GM23248 (cell line): ENCODE measurements at regions not wholly inside any gene's neighbourhood (a gene's known extent, or its start where the extent isn't known, plus 50 kb on each side); places are given as distances from the start of the nearest gene placed in this dataset.

ENCODE experiments used
- DNase-seq: peaks from one replicate; pipeline ENCODE4 v3.0.0-alpha.2; 2015
- H2AFZ ChIP-seq: fragments of 200-600 bp; sonication (generic); 2 replicates; pipeline ENCODE4 v1.6.1; 2016; ENCODE audit warnings: antibody characterized with exemption
- H3F3A ChIP-seq: fragments of 200-600 bp; sonication (generic); 2 replicates; pipeline ENCODE4 v1.6.1; 2016; ENCODE audit warnings: mild to moderate bottlenecking, antibody characterized with exemption, mixed run types; ENCODE audit not compliant: insufficient read depth
- H3K27ac ChIP-seq: fragments of 200-600 bp; sonication (generic); 2 replicates; pipeline ENCODE4 v1.5.1; 2016; ENCODE audit warnings: mild to moderate bottlenecking
- H3K27me3 ChIP-seq: fragments of 200-600 bp; sonication (generic); replicated peaks from 2 replicates; pipeline ENCODE4 v1.6.1; 2016; ENCODE audit warnings: mild to moderate bottlenecking; ENCODE audit not compliant: insufficient read depth
- H3K36me3 ChIP-seq: fragments of 200-600 bp; sonication (generic); 2 replicates; pipeline ENCODE4 v1.6.1; 2016; ENCODE audit warnings: low read depth, mild to moderate bottlenecking
- H3K4me1 ChIP-seq: fragments of 200-600 bp; sonication (generic); 2 replicates; pipeline ENCODE4 v1.6.1; 2016; ENCODE audit warnings: mild to moderate bottlenecking; ENCODE audit not compliant: insufficient read depth
- H3K4me2 ChIP-seq: fragments of 200-600 bp; sonication (generic); one replicate; pipeline ENCODE4 v1.6.1; 2016; ENCODE audit warnings: mild to moderate bottlenecking; ENCODE audit not compliant: unreplicated experiment
- H3K4me3 ChIP-seq: fragments of 200-600 bp; sonication (generic); 2 replicates; pipeline ENCODE4 v1.5.1; 2016; ENCODE audit warnings: mild to moderate bottlenecking
- H3K79me2 ChIP-seq: fragments of 200-600 bp; sonication (generic); 2 replicates; pipeline ENCODE4 v1.6.1; 2016; ENCODE audit warnings: mild to moderate bottlenecking; ENCODE audit not compliant: insufficient read depth
- H3K9ac ChIP-seq: fragments of 200-600 bp; sonication (generic); 2 replicates; pipeline ENCODE4 v1.6.1; 2016; ENCODE audit warnings: mild to moderate bottlenecking
- H3K9me2 ChIP-seq: fragments of 200-600 bp; sonication (generic); 2 replicates; pipeline ENCODE4 v1.6.1; 2016; ENCODE audit warnings: mixed run types, mild to moderate bottlenecking, moderate library complexity; ENCODE audit not compliant: insufficient read depth
- H3K9me3 ChIP-seq: fragments of 200-600 bp; sonication (generic); one replicate; pipeline ENCODE4 v1.6.1; 2017; ENCODE audit warnings: low read depth
- H4K20me1 ChIP-seq: fragments of 200-600 bp; sonication (generic); 2 replicates; pipeline ENCODE4 v1.6.0; 2016; ENCODE audit not compliant: insufficient read depth
- EZH2 ChIP-seq: fragments of 200-600 bp; sonication (generic); IDR thresholded peaks from 2 replicates; pipeline ENCODE4 v1.6.1; 2018; ENCODE audit warnings: antibody characterized with exemption, mild to moderate bottlenecking; ENCODE audit not compliant: insufficient read depth, poor library complexity, severe bottlenecking
- EZH2phosphoT487 ChIP-seq: fragments of 200-600 bp; sonication (generic); IDR thresholded peaks from 2 replicates; pipeline ENCODE4 v1.6.1; 2018; ENCODE audit warnings: antibody characterized with exemption, moderate library complexity, mild to moderate bottlenecking, low read depth; ENCODE audit not compliant: insufficient read depth
- WGBS, 2 experiments: methylation state at CpG; one replicate each; pipeline ENCODE4 v1.1.6; 2015 to 2017; ENCODE audit warnings: low lambda C conversion rate in 2 of 2, low coverage in 1 of 2; ENCODE audit errors: missing lambda C conversion rate in 2 of 2; 5-methylcytosine and 5-hydroxymethylcytosine counted together
- in situ Hi-C: fragments of 300-500 bp; cut with MboI; formaldehyde crosslinking; loops from 2 replicates; pipeline ENCODE4 v1.15.0; 2020

DNA sequence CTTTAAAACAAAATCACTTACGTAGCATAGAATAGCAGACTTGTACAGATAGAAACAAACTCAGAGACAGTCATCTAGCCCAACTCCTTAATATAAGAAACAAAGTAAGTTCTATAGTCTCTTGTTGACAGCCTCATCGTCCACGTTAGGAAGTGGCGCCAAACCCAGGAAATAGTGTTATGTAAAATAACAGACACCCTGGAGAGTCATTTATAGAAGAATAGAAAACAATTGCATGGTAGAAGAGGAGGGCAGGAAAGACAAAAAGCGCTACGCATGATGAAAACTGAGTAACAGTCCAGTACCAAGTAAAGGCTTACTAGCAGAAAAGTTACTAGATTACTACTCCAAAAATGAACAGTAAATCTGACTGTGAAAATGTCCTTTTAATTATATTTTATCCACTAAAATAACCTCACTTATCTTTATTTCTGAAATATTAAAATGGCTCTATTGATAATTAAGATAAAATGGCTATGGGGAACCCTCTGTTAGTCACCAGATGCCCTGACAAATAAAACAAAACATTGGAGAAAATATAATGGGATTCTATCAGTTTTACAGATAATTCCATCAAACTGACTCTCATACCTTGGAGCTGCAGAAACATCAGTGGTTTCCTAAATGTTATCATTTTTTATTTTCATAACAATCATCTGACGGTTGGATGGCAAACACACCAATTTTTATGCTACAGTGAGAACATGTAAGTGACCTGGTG is 434.0 kb upstream of the C9orf72 start:
- Histone ChIP-seq H3K9me3 (no peaks in the 10 kb centered on the region), H3K79me2 (no peaks in the 10 kb centered on the region), H3K9ac (no peak overlapping the region), H3K9me2 (no peaks in the 10 kb centered on the region), H3K4me3 (no peak overlapping the region), H2AFZ (no peak overlapping the region), H3K4me1 (no peaks in the 10 kb centered on the region), H3F3A (no peaks in the 10 kb centered on the region), H3K36me3 (no peaks in the 10 kb centered on the region), H3K4me2 (no peak overlapping the region), H3K27ac (no peak overlapping the region), H3K27me3 (no peaks in the 10 kb centered on the region), H4K20me1 (no peaks in the 10 kb centered on the region)
- TF ChIP-seq EZH2 (no peak), EZH2phosphoT487 (no peak)
- 41 to 48% methylated on average over 7 of the region's 7 CpGs for WGBS, 2 experiments
- in situ Hi-C loops = no loop called here
- no peak for DNase-seq

DNA sequence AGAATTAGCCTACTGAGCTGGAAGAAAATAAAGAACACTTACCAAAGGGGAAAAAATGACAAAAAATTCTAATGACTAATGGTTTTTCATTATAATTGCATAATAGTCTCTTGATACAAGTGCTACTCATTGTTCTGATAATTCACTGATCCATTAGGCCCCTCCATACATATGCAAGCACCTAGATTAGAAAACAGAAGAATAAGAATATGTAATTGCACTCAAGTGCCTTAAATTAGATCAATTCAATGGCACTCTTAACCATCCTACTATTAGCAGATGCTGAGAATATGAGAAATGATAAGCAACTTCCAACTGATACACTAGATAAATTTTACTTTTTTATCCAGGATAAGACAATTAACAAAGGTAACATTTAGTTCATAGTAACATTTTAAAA is 440.9 kb upstream of the C9orf72 start:
- Histone ChIP-seq H3K27me3 (no peaks in the 10 kb centered on the region), H4K20me1 (no peaks in the 10 kb centered on the region), H3K4me2 (no peak overlapping the region), H3K27ac (no peak overlapping the region), H3K9me3 (no peaks in the 10 kb centered on the region), H3K9ac (no peak overlapping the region), H2AFZ (no peak overlapping the region), H3F3A (no peaks in the 10 kb centered on the region), H3K4me3 (no peak overlapping the region), H3K4me1 (no peaks in the 10 kb centered on the region), H3K9me2 (no peaks in the 10 kb centered on the region), H3K36me3 (no peaks in the 10 kb centered on the region), H3K79me2 (no peaks in the 10 kb centered on the region)
- no peak for DNase-seq
- in situ Hi-C loops = no loop called here
- TF ChIP-seq EZH2phosphoT487 (no peak), EZH2 (no peak)

DNA sequence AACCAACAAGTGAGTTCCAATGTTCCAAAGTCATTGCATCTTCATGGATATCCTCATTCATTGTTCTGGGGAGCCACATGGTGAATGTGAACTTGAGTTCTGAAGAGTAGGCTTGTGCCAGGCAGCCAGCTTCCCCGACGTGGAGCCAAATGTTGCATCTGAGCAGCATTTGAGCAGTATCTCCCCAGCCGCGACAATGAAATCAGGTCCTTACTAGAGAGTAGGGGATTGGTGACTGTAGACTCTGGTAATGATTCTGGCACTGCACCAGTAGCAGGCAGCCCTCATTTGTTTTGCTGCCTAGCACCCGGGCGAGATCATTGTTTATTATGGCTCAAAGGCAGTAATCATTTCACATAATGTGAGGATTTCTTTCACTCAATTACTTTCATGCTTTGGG is 451.4 kb upstream of the C9orf72 start:
- DNase-seq = no peak
- H3K4me2 ChIP-seq = no peak overlapping the region
- H3K9ac ChIP-seq = no peak overlapping the region
- no peaks in the 10 kb centered on the region for H4K20me1 ChIP-seq
- H2AFZ ChIP-seq = no peak overlapping the region
- H3F3A ChIP-seq = no peaks in the 10 kb centered on the region
- H3K9me2 ChIP-seq = no peaks in the 10 kb centered on the region
- WGBS, 2 experiments = 0 to 1% methylated on average over 6 of the region's 6 CpGs
- H3K27me3 ChIP-seq = no peaks in the 10 kb centered on the region; the same call in 1 of the 2 replicates
- no peaks in the 10 kb centered on the region for H3K36me3 ChIP-seq
- no peaks in the 10 kb centered on the region for H3K9me3 ChIP-seq
- H3K4me1 ChIP-seq = no peaks in the 10 kb centered on the region
- no peak overlapping the region for H3K4me3 ChIP-seq
- in situ Hi-C loops = no loop called here
- H3K79me2 ChIP-seq = no peaks in the 10 kb centered on the region
- no peak overlapping the region for H3K27ac ChIP-seq
- TF ChIP-seq EZH2phosphoT487 (no peak), EZH2 (no peak)

DNA sequence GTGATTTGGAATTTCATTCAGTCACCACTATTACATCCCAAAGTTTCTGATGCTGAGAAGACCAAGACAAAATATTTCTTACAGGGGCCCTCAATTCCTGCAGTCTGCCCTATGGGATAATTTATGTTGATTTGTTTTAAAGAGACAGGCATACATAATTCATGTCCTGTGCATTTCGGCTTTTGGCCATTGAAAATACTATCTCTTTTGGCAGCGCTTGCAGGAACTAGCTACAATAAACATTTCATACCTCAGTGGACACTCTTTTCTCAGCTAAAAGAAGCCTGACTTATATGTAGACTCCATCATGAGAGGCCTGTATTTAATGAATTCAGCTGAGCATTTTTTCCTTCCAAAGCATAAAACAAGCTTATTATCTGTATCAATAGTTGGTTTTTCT is 451.9 kb upstream of the C9orf72 start:
- no peaks in the 10 kb centered on the region for H3F3A ChIP-seq
- no peaks in the 10 kb centered on the region for H3K4me1 ChIP-seq
- no peak for DNase-seq
- no peaks in the 10 kb centered on the region for H4K20me1 ChIP-seq
- WGBS, 2 experiments = 32 to 46% methylated on average over 2 of the region's 2 CpGs
- no peak overlapping the region for H3K4me2 ChIP-seq
- no peak for TF ChIP-seq EZH2phosphoT487
- no peak for TF ChIP-seq EZH2
- H3K9ac ChIP-seq = no peak overlapping the region
- H2AFZ ChIP-seq = no peak overlapping the region
- no peaks in the 10 kb centered on the region for H3K9me3 ChIP-seq
- H3K27me3 ChIP-seq = no peaks in the 10 kb centered on the region; the same call in 1 of the 2 replicates
- H3K36me3 ChIP-seq = no peaks in the 10 kb centered on the region
- H3K4me3 ChIP-seq = no peak overlapping the region
- H3K9me2 ChIP-seq = no peaks in the 10 kb centered on the region
- no peak overlapping the region for H3K27ac ChIP-seq
- H3K79me2 ChIP-seq = no peaks in the 10 kb centered on the region
- in situ Hi-C loops = no loop called here
